SK-N-SH (cell line): ENCODE measurements at regions not wholly inside any gene's neighbourhood (a gene's known extent, or its start where the extent isn't known, plus 50 kb on each side); places are given as distances from the start of the nearest gene placed in this dataset.
"Not testable (repeated sequence)": the region's sequence is repeated elsewhere in the genome, so short reads cannot be mapped to it uniquely, and the experiment has no call there.

ENCODE experiments used
- CTCF ChIP-seq: fragments of 200-600 bp; sonication (generic); IDR thresholded peaks from 2 replicates; pipeline ENCODE4 v1.6.1; 2017; ENCODE audit warnings: antibody characterized with exemption, mild to moderate bottlenecking, moderate library complexity
- EZH2phosphoT487 ChIP-seq: fragments of 200-600 bp; sonication (generic); IDR thresholded peaks from 2 replicates; pipeline ENCODE4 v1.6.1; 2017; ENCODE audit warnings: low read depth, mixed run types, mild to moderate bottlenecking, antibody characterized with exemption, moderate library complexity, borderline replicate concordance
- MXI1 ChIP-seq: IDR thresholded peaks from 2 replicates; pipeline ENCODE4 v1.6.1; 2012; ENCODE audit warnings: mild to moderate bottlenecking, low read depth, low read length, improper control_type of control experiment
- NRF1 ChIP-seq: IDR thresholded peaks from 2 replicates; pipeline ENCODE4 v1.6.1; 2012; ENCODE audit warnings: low read depth, mild to moderate bottlenecking, low read length
- POLR2AphosphoS5 ChIP-seq: IDR thresholded peaks from 2 replicates; pipeline ENCODE4 v1.6.1; 2012; ENCODE audit warnings: low read depth, low read length
- SIN3A ChIP-seq: IDR thresholded peaks from 2 replicates; pipeline ENCODE4 v1.6.1; 2012; ENCODE audit warnings: low read depth, mild to moderate bottlenecking, low read length, moderate library complexity, borderline replicate concordance
- TAF1 ChIP-seq: IDR thresholded peaks from 2 replicates; pipeline ENCODE4 v1.6.1; 2012; ENCODE audit warnings: low read depth, mild to moderate bottlenecking, low read length, moderate library complexity, borderline replicate concordance
- TF ChIP-seq, protein P1 (sequence below): IDR thresholded peaks from 2 replicates; pipeline ENCODE4 v1.4.0; 2012; ENCODE audit warnings: low read depth, borderline replicate concordance

DNA sequence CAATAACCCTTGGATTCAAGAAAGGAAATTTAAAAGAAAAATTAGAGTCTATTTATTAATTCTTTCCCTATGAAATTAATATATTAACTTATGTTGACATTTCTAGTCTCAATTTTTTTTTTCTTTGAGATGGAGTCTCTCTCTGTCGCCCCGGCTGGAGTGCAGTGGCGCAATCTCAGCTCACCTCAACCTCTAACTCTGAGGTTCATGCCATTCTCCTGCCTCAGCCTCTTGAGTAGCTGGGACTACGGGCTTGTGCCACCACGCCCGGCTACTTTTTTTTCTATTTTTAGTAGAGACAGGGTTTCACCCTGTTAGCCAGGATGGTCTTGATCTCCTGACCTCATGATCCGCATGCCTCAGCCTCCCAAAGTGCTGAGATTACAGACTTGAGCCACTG, 411.7 kb upstream of the GRAMD2B start:
- TF ChIP-seq CTCF, MXI1, NRF1, TAF1, EZH2phosphoT487, SIN3A, POLR2AphosphoS5: not testable (repeated sequence)
- TF ChIP-seq, protein P1, sequence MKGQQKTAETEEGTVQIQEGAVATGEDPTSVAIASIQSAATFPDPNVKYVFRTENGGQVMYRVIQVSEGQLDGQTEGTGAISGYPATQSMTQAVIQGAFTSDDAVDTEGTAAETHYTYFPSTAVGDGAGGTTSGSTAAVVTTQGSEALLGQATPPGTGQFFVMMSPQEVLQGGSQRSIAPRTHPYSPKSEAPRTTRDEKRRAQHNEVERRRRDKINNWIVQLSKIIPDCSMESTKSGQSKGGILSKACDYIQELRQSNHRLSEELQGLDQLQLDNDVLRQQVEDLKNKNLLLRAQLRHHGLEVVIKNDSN: not testable (repeated sequence)
